Stimulated activated CD4-positive, alpha-beta T cell treated with anti-CD3 and anti-CD28 coated beads, Interleukin-1b, Interleukin-23, amount 100 ng/mL, for 48 hours (primary cell): ENCODE measurements at regions not wholly inside any gene's neighbourhood (a gene's known extent, or its start where the extent isn't known, plus 50 kb on each side); places are given as distances from the start of the nearest gene placed in this dataset.
"Not testable (repeated sequence)": the region's sequence is repeated elsewhere in the genome, so short reads cannot be mapped to it uniquely, and the experiment has no call there.

Source experiments
- DNase-seq: peaks from one replicate; pipeline ENCODE4 v3.0.0-alpha.2; 2020

DNA sequence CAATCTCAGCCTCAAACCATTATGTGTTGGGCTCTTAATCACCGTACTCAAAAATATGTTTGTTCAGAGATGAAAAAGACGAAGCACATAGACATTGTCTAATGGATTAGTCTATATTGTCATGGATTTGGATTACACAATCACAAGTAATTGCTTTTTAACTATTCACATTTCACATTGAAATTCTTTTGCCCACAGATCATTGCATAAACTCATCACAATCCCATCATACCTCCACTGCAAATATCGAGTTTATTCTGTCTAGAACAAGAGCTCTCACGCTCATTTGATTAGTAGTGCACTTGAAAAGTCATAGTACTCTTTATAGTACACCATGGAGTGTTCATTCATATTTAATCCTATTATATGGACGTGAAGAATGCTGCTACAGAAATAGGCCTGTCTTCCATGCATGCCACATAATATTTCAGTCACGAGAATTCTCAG, 97.9 kb upstream of the SOX11 start:
- no peak for DNase-seq

DNA sequence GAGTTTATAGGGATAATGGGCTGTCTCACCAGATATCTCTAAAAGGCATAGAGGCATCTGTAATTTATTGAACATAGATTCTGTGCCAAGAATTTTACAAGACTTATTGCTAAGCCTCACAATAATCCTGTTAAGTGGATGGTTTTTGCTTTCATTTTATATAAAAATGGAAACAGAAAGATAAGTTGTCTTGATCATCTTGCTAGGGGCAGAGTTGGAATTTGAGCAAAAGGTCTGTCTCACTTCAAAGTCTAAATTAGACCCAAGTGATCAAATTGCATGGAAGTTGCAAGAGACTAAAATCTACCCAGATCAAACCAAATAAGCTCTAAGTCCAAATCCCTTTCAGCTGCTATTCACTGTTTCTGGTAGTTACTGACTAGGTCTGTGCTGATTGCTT, 95.3 kb upstream of the SOX11 start:
- no peak for DNase-seq

DNA sequence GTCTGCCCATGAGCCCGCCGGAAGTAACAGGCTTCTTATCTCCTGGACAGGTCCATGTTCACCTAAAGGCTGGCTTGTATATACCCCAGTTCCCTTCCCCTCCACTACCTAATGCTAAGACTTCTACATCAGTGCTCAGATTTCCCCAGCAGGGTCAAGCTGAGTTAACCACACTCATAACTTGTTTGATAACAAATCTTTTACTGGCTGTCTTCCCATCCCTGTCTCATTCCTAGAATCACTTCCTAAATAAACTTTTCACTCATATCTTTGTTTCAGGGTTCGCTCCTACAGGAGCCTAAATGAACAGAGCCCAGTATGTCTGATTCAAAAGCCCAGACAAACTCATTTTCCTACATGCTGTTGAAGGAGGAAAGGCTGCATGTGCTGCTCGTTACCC, 94.0 kb upstream of the SOX11 start:
- DNase-seq, result no peak

- no peak for DNase-seq
Observed at GRCh38 chr2:5609201-5609600, 83.0 kb upstream of the SOX11 start.

DNA sequence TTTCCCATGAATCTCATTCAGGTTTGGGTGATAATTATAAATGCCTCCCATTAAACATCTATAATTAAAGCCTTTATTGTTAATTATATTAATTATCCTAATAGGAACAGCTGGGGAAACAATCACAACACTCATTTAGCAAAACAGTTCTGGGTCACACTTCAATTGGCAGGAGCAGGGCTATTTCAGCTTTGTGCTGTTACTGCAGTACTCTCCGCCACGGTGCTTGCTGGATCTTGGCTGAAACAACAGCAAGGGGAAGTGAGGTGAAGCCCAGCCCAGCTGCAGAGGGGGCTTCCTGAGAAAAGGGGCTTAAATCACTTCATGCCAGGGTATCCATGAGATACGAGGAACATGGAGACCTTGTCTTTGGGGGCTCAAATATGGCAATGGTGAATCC, 79.5 kb upstream of the SOX11 start:
- DNase-seq, result no peak

DNA sequence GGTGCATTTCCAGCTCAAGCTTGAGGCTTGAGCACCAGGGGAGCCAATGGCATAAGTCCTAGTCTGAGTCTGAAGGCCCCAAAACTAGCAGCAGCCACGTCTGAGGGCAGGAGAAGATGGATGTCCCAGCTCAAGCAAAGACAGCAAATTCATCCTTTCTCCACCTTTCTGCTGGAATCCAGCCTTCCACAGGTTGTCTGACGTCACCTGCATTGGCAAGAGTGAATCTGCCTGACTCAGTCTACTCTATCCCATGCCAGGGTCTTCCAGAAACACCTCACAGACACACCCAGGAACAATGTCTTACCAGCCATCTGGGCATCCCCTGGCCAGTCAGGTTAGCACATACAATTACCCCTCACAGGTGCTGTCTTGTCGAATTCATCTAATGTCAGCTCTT, 76.2 kb upstream of the SOX11 start:
- no peak for DNase-seq

GRCh38 chr2:5617358-5617757, 74.8 kb upstream of the SOX11 start:
- no peak for DNase-seq

GRCh38 chr2:5617796-5618195, 74.4 kb upstream of the SOX11 start:
- no peak for DNase-seq

DNA sequence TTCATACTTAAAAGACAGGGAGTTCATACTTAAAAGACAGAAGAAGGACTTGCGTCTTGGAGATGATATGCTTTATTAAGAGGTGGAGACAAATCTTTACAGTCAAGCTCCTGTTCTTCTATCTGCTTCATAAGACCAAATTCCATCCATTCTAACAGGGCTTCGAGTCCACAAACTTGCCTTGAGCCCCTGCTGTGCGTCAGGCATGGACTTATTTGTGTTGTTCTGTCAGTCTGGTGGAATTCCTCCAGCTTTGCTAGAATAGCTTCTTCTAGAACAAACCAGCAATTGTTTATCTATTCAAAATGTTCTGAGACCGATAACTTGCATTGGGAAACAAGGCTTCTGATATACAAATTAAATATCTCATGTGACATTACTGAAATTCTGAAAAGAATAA, 73.9 kb upstream of the SOX11 start:
- no peak for DNase-seq

DNA sequence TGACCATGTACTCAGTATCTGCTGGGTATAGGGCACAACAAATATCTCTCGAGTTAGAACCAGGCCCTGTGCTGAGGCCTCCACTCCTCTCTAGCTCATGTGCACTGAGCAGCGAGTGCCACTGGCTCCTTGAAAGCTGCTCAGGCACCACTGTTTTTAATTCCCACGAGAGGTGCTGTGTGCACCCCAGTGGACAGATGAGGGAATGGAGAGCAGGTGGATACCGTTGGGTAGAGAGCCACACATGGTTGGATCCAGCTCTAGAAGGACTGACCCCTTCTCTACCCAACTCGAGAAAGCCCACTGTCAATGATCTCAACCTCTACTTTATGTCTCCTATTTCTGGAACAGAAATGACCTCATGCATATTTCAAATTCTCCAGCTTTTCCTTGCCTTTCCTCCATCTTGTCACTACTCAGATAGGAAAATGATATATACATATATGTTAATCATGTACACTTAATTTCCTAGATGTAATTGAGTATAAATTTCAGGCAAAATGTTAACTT, 66.6 kb upstream of the SOX11 start:
- not testable (repeated sequence) for DNase-seq

GRCh38 chr2:5628484-5628883, 63.7 kb upstream of the SOX11 start:
- DNase-seq, result not testable (repeated sequence)

DNA sequence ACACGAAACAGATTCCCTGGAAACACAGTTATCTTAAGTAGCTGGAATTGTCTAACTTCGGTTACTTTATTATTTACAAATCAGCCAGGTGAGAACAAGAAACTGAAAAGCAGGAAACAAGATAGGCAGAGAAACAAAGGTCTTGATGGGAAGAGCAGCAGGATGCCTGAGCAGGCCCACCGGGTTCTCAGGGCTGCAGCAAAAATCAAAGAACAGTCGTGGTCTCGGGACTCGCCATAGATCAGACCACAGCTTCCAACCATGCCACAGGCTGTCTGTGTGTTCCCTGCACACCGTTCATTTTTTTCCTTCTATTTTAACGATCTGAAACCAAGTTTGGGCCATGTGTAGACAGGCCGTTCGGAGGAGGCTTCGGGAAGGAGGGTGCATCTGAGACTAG, 62.7 kb upstream of the SOX11 start:
- DNase-seq, result not testable (repeated sequence)

DNA sequence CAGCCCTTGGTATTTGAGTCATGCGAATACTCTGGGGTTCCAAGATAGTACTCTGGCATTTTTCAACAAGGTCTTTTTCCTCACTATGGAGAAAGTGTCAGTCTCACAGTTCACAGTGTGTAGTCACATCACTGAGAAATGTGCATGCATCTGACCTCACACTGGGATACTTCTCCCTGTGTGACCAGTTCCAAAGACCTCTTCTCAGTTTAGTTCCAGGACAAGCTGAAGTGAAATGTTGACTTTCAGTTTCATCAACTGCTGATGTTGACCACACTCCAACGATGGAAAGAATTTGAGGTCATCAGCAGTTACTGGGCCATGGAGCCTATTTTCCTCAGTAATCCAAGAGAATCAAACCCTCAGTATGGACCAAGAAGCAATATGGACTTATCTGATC, 55.1 kb upstream of the SOX11 start:
- not testable (repeated sequence) for DNase-seq
